ENCODE measurements at regions not wholly inside any gene's neighbourhood (a gene's known extent, or its start where the extent isn't known, plus 50 kb on each side); places are given as distances from the start of the nearest gene placed in this dataset.

DNA sequence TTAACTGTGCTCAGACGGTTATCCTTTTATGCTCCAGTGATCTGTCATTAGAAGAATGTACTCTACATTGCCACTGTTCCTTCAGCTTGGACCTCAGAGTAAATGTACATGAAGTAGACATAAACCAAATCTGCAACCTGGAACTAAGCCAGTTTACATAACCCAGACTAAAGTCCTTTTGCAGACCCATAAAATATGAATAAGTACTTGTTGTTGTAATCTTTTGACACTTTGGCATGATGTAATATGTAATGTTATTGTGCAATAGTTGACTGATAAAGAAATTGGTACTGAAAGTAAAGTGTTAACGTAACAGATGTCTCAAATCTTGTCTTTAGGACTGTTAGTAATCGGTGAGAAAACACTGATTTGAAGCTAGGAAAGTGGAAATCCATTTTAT is 115.8 kb upstream of the SORCS1 start:
- Mint-ChIP-seq H3K36me3 (ENCODE audit: low read depth) (0 out of 3 replicates have a peak, but pooled peaks cover 2% of the 10 kb centered on the region), H3K27ac (no peak overlapping the region; the same call in 1 of the 2 replicates), H3K27me3 (ENCODE audit: insufficient read depth, low read depth, poor library complexity) (peaks cover 4% of the 10 kb centered on the region), H3K4me3 (no peak overlapping the region), H3K4me1 (no peaks in the 10 kb centered on the region), H3K9me3 (peaks cover 11% of the 10 kb centered on the region; the same call in 2 of the 3 replicates)
- Histone ChIP-seq H3K27ac (ENCODE audit: low read depth) (no peak overlapping the region), H3K4me1 (ENCODE audit: insufficient read depth) (no peaks in the 10 kb centered on the region), H3K27me3 (ENCODE audit: insufficient read depth) (no peaks in the 10 kb centered on the region), H2AFZ (no peak overlapping the region), H4K20me1 (replicated peaks; ENCODE audit: insufficient read depth) (no peaks in the 10 kb centered on the region), H3F3A (replicated peaks; ENCODE audit: low read depth) (no peaks in the 10 kb centered on the region), H3K4me3 (no peak overlapping the region), H3K36me3 (ENCODE audit: insufficient read depth) (no peaks in the 10 kb centered on the region), H3K4me2 (no peak overlapping the region), H3K79me2 (replicated peaks; ENCODE audit: insufficient read depth) (no peaks in the 10 kb centered on the region), H3K9me2 (ENCODE audit: insufficient read depth) (no peaks in the 10 kb centered on the region)
- no peak for TF ChIP-seq ZNF114 (CRISPR knock-in tag; IDR thresholded peaks at IDR 0.05)
- no peak for TF ChIP-seq STAT1 (IDR thresholded peaks at IDR 0.05; ENCODE audit: unreplicated experiment)
- TF ChIP-seq, protein P1, sequence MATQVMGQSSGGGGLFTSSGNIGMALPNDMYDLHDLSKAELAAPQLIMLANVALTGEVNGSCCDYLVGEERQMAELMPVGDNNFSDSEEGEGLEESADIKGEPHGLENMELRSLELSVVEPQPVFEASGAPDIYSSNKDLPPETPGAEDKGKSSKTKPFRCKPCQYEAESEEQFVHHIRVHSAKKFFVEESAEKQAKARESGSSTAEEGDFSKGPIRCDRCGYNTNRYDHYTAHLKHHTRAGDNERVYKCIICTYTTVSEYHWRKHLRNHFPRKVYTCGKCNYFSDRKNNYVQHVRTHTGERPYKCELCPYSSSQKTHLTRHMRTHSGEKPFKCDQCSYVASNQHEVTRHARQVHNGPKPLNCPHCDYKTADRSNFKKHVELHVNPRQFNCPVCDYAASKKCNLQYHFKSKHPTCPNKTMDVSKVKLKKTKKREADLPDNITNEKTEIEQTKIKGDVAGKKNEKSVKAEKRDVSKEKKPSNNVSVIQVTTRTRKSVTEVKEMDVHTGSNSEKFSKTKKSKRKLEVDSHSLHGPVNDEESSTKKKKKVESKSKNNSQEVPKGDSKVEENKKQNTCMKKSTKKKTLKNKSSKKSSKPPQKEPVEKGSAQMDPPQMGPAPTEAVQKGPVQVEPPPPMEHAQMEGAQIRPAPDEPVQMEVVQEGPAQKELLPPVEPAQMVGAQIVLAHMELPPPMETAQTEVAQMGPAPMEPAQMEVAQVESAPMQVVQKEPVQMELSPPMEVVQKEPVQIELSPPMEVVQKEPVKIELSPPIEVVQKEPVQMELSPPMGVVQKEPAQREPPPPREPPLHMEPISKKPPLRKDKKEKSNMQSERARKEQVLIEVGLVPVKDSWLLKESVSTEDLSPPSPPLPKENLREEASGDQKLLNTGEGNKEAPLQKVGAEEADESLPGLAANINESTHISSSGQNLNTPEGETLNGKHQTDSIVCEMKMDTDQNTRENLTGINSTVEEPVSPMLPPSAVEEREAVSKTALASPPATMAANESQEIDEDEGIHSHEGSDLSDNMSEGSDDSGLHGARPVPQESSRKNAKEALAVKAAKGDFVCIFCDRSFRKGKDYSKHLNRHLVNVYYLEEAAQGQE (IDR thresholded peaks at IDR 0.05; ENCODE audit: unreplicated experiment), result no peak
- TF ChIP-seq ZNF331 (CRISPR knock-in tag; IDR thresholded peaks at IDR 0.05; ENCODE audit: low read depth), result no peak
- TF ChIP-seq EZH2phosphoT487 (IDR thresholded peaks at IDR 0.05; ENCODE audit: unreplicated experiment), result no peak
- no peak for TF ChIP-seq NANOG (IDR thresholded peaks at IDR 0.05; ENCODE audit: borderline replicate concordance)
- TF ChIP-seq, protein P2, sequence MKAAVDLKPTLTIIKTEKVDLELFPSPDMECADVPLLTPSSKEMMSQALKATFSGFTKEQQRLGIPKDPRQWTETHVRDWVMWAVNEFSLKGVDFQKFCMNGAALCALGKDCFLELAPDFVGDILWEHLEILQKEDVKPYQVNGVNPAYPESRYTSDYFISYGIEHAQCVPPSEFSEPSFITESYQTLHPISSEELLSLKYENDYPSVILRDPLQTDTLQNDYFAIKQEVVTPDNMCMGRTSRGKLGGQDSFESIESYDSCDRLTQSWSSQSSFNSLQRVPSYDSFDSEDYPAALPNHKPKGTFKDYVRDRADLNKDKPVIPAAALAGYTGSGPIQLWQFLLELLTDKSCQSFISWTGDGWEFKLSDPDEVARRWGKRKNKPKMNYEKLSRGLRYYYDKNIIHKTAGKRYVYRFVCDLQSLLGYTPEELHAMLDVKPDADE (IDR thresholded peaks at IDR 0.05), result no peak
- TF ChIP-seq POLR2AphosphoS5 (IDR thresholded peaks at IDR 0.05; ENCODE audit: low read depth), result no peak
- TF ChIP-seq, protein P3, sequence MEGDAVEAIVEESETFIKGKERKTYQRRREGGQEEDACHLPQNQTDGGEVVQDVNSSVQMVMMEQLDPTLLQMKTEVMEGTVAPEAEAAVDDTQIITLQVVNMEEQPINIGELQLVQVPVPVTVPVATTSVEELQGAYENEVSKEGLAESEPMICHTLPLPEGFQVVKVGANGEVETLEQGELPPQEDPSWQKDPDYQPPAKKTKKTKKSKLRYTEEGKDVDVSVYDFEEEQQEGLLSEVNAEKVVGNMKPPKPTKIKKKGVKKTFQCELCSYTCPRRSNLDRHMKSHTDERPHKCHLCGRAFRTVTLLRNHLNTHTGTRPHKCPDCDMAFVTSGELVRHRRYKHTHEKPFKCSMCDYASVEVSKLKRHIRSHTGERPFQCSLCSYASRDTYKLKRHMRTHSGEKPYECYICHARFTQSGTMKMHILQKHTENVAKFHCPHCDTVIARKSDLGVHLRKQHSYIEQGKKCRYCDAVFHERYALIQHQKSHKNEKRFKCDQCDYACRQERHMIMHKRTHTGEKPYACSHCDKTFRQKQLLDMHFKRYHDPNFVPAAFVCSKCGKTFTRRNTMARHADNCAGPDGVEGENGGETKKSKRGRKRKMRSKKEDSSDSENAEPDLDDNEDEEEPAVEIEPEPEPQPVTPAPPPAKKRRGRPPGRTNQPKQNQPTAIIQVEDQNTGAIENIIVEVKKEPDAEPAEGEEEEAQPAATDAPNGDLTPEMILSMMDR (conservative IDR thresholded peaks at IDR 0.05; ENCODE audit: low read depth in 2 of 2), result no peak
- TF ChIP-seq CREB1 (CRISPR knock-in tag; IDR thresholded peaks at IDR 0.05; ENCODE audit: low read depth), result no peak
- no peak for TF ChIP-seq JUNB (IDR thresholded peaks at IDR 0.05; ENCODE audit: unreplicated experiment)
- no peak for TF ChIP-seq EZH2 (IDR thresholded peaks at IDR 0.05; ENCODE audit: low read depth, unreplicated experiment)
- no peak for TF ChIP-seq ZNF462 (CRISPR knock-in tag; IDR thresholded peaks at IDR 0.05)
- DNase-seq (ENCODE audit: low spot score) (no peak), ATAC-seq (no peak)

Data from GM23338 (cell line).